ENCODE measurements at regions not wholly inside any gene's neighbourhood (a gene's known extent, or its start where the extent isn't known, plus 50 kb on each side); places are given as distances from the start of the nearest gene placed in this dataset.
"Not testable (repeated sequence)": the region's sequence is repeated elsewhere in the genome, so short reads cannot be mapped to it uniquely, and the experiment has no call there.

DNA sequence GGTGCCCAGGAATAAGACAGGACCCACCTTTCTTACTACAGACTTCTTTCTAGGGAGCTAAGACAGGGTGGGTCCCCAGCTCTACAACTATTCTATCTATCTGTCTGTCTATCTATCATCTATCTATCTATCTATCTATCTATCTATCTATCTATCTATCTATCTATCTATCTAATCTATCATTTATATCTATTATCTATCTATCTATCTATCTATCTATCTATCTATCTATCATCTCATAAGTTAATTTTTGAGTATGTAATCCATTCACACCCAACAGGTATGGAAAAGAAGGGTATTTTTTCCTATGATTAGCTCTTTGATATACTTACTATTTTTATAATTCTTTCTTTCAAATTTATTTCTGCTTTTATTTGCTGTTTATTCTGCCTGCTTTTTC is 55.9 kb downstream of the BAMBI start:
- no peak for DNase-seq

DNA sequence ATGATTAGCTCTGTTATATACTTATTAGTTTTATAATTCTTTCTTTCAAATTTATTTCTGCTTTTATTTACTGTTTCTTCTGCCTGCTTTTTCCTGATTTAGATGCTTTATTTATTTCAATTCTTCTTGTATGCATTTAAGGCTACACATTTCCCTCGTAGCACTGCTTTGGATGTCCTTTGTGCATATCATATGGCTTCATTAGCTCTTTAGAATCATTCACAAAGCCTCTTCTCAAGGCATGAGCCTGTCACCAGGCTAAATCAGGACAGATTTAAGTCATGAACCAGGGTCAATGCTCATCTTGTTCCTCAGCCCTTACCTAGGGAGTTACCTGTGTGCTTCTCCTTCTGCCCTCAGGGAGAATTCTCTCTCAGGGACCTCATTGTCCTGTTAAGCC is 56.3 kb downstream of the BAMBI start:
- DNase-seq, result no peak

DNA sequence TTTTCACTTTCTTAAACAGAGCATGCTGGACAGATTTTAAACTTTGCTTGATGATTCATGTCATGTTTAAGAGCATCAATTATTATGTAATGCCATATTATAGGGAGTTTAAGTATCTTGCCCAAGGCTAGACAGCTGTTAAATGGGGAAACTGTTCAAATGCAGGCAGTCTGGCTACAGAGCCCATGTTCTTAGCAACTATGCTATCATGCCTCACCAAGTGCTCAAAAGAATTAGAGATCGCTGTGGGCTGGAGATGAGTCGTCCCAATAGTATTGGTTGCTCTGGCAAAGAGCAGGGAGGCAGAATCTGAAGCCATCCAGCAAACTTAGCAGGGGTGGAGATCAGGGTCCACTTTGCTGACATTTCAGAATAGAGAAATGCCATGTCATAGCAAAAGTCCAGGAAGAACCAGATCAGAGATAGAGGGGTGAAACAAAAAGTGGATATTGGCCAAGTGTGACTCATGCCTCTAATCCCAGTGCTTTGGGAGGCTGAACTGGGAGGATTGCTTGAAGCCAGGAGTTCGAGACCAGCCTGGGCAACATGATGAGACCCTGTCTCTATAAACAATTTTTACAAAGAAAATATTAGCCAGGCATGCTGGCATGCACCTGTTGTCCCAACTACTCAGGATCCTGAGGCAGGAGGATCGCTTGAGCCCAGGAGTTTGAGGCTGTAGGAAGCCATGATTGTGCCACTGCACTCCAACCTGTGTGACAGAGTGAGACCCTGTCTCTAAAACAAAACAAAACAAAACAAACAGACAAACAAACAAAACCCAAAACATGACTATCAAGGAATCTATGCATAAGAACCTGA is 57.8 kb downstream of the BAMBI start:
- DNase-seq, result no peak

DNA sequence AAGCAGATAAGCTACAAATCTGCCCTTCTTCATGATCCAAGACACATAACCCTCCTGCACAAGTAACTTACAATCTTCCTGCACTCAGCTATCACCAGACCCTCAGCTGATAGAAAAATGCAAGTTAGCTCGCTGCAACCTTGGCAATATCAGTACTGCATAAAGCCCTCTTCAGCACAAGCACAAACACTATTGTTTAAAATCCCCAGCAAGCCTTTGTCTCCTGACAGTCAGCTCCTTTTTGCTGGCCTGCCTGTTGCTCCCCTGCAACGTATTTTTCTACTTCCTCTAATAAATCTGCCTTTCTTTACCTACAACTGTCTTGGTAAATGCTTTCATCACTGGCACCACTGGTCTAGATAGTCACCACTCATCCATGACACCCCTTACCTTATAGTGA is 59.8 kb downstream of the BAMBI start:
- DNase-seq, result no peak

DNA sequence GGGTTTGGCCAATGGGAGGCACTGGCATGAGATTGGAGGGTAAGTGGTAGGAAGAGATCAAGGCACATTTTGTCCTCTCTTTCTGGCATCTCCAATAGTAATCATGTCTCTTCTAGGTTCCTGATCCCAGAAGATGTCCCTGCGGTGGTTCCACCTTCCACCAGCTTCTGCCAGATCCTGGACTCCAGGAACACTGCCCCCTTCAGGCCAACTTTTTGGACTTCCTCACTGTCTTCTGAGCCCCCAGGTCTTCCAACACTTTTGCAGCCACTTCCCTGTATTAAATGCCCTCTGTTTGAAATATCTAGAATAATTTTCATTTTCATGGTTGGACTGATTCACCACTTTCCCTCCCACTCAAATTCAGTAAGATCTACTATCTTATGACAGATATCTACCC is 60.9 kb downstream of the BAMBI start:
- DNase-seq, result no peak

DNA sequence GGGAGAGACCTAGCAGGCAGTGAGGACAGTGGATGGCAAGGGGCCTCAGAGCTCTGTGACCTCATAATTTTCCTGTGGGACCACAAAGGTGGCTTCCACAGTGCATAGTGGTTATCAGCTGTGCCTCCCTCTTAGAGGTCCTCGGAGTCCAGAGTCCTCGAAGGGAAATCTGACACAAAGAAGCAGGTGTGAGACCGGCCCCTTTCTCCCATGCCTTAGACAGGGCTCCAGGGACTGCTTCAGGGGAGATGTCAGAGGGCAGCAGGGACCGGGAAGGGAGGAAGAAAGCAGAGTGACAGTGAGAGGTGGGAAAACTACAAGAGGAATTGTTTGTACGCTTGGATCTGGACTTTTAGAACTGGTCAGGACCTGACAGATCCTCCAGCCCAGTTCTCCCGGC is 66.3 kb downstream of the BAMBI start:
- DNase-seq, result no peak

DNA sequence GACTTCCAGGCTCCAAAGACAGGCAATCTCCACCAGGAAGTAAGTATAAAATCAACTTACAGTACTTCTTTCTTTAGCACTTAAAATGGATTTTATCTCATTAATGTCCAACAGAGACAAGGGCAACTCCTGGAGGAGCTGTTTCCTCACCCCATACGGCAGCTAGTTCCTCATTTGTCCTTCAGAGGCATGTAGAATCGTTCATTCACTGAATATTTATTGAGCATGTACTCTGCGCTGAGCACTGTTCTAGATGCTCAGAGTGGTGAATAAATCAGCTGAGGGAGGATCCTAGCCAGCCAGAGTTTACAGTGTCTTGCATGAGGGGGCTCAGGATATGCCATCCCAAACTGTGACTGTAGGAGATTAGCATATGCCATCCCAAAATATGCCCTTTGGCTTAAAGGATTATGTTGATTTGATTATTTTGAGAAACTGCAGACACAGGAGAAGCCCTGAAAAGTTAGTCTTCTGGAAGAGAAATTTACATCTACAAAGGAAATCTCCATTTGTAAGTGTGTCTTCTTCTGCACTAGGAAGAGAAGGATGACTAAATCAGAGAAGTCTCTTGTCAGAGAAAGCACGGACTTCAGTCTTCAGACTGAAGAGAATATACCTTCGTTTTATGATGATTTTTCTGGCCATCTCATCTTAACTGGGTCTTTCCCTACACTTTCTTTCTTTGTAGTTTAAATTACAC is 66.9 kb downstream of the BAMBI start:
- no peak for DNase-seq

DNA sequence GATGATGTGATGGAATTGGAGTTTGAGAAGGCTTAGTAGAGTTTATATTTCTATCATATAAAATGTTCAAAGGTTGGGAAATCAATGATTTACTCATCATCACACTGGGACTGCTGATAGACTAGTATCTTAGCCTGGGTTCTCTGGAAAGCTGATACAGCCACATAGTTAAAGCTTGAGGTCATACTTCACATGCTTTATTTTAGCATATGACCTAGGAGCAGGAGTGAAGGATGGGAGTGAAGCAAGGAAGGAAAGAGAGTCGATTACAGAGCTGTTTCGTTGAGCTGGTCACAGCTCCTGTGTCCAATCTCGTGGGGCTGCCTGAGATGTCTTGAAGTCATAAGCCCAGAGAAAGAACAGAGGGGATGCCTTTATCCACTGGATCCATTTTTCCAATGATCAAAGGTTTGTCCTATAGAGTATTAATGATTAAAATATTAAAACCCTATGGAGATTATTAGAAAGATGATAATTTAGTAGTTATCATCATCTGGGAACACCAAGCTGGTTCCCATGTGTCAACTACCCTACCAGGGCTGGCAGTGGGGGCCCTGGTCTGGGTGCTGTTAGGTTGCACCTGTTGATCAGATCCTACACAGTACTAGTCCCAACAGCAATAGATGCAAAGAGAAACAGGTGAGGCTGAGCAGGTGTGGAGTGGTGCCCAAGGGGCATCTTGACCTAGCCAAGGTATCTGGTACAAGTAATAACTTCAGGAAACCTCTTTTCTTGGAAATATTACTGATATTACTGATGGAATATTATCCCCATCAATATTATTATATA is 77.8 kb downstream of the BAMBI start:
- DNase-seq, result no peak

DNA sequence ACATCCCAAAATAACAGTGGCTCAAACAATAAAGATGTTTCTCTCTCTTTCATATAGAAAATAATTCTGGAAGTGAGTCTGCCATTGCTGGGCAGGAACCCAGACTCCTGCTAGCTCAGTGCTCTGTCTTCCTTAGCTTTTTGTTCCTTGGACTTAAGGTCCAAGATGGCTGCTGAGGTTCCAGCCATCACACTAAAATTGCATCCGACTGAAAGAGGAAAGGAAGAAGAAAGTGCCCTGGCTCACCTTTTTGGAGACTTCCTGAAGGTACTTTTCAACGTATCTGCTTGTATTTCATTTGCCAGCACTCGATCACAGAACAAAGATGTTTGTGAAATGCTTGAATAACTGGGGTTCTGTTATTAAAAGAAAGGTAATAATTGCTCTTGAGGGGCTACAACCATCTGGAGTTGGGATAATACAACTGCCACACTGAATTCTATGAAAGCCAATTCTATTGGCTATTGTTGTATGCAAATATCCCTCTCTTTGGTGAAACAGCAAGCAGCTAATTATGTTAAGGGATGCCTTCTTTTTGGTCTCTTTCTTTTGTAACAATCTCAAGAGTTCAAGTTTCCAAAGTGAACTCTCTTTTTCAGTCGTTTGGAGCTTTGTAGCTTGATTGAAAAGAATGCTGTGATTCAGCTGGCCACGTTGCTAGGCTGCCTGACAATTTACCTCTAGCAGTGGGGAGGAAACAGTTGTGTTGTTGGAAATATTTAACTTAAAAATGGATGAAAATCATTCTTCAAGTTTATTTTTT is 83.9 kb downstream of the BAMBI start:
- DNase-seq, result no peak

DNA sequence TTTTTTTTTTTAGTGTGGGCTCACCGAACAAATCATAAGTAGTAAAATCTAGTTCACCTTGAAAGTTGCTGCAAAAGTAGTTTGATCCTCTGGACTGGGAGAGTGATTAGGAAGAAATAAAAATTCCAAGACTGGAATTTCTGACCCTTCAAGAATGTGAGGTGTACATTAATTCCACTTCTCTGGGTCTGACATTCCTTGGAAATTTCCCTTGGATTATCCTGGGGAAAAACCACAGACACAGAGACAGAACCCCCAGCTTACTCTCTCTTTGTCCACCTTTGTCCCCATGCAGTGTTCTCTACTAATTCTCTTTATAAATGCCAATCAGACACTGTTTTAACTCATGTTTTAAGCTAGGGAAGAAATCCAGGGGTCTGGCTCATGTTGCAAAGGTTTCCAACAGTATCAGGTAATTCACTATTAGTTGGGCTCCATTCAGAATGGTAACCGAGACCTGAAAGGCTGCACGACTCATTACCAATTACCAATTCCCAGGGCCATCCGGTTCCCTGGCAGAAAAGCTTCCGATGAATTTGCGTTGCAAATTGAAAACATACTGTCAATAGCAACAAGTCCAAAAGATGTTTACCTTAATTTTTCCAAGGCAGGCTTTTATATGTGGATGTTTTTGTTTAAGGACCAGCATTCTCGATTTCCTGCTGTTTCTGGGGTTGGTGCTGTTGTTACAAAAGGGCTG is 86.3 kb downstream of the BAMBI start:
- no peak for DNase-seq

DNA sequence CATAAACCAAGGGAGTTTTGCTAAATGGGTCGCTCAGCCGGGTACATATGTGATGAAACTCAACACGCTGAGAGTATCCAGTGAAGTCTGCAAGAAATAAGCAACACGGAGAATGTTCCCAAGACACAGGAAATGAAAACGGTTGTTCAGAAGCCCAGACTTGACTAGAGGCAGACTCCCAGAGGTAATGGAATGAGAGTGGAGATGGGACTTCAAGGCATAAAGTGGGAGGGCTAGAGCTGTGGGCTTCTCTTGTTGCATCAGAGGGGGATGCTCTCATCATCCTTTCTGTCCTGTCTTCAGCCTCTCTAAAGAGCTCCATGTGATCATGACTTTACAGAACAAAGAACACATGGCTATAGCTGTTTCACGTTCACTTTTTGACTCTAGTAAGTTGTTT is 88.3 kb downstream of the BAMBI start:
- DNase-seq, result no peak

DNA sequence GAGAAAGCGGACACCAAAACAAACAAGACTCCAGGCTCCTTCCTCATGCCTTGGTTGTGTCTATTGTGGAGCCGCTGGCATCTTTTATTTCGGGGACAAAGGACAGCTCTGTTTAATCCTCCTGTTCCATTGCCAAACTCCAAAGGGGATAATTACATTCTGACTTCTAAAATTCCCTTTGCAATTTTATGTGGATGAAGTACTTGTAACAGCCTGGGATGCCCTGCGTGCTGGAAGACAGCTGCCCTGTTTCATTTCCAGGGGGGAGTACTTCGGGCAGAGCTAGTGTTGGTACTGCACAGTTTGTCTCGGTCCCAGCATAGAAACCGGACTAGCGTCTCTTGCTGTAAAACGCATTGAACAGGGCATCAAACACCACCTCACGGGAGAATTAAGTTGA is 90.9 kb downstream of the BAMBI start:
- no peak for DNase-seq

DNA sequence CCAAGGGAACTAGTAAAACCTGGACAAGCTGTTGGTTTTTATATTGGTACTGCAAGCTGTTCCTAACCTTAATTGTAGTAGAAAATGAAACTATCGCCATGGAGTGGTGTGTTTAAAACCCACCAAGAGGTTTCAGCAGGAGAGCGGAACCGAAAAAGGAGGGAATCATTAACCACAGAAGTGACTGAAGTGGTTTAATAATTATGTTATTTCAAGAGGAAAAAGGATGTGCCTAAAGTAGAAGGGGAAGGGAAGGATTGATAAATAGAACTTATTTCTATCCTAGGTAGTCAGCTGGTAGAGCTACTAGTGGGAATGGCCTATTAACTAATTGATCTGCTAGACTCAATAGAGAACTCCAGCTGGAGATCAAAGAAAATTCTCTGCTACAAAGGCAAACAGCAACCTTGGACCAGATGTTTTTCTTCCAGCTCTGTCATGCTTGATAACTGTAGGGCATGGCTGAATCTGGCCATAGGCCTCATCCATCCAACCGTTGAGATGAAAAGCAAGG is 91.8 kb downstream of the BAMBI start:
- no peak for DNase-seq

DNA sequence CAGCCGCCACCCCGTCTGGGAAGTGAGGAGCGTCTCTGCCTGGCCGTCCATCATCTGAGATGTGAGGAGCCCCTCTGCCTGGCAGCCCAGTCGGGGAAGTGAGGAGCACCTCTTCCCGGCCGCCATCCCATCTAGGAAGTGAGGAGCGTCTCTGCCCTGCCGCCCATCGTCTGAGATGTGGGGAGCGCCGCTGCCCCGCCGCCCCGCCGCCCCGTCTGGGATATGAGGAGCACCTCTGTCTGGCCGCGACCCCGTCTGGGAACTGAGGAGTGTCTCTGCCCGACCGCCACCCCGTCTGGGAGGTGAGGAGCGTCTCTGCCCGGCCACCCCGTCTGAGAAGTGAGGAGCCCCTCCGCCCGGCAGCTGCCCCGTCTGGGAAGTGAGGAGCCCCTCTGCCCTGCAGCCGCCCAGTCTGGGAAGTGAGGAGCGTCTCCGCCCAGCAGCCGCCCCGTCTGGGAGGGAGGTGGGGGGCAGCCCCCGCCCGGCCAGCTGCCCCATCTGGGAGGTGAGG is 94.3 kb downstream of the BAMBI start:
- not testable (repeated sequence) for DNase-seq

DNA sequence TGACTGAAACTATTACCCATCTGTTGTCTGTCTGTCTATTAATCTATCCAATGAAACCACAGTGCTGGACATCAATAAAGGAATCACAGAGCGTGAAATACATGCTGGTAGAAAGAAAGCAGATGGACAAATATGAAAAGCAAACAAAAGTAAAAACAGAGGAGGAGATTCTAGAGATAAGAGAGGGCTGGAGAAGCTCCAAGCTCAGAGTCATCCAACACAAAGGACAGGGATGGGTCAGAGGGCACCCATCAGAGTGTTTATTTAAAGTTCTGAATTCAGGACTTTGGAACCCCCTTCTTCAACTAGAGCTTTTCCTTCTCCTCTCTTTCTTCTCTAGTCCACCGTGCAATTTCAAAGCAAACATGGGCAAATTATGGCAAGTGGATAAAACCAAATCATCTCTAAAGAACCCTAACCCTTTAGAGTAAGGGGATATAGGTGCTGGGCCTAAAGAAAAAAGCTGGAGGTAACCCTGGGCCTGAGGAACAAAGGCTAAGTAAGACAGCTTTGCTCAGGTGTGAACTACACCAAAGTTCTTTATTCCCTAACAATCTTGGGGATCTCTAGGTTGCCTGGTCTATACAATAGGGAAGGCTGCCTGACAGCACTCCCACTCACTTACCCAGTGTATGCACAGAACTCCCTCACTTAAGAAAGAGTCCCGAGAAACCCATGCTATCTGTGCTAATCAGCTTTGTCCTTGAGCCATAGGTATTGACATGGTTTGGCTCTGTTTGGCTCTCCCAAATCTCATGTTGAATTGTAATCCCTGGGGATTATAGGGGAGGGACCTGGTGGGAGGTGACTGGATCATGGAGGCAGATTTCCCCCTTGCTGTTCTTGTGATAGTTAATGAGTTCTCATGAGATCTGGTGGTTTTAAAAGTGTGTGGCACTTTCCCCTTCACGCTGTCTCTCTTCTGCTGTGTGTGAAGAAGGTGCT is 97.0 kb downstream of the BAMBI start:
- DNase-seq, result no peak

DNA sequence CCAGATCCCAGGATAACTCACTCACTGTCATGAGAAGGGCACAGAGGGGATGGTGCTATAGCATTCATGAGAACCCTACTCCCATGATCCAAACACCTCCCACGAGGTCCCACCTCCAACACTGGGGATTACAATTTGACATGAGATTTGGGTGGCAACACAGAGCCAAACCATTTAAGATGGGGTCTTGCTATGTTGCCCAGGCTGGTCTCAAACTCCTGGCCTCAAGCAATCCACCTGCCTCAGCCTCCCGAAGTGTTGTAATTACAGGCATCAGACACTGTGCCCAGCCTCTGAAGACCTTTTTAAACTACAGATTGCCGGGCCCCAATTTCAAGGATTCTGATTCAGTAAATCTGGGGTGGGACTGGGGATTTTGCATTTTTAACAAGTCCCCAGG is 98.5 kb downstream of the BAMBI start:
- no peak for DNase-seq

DNA sequence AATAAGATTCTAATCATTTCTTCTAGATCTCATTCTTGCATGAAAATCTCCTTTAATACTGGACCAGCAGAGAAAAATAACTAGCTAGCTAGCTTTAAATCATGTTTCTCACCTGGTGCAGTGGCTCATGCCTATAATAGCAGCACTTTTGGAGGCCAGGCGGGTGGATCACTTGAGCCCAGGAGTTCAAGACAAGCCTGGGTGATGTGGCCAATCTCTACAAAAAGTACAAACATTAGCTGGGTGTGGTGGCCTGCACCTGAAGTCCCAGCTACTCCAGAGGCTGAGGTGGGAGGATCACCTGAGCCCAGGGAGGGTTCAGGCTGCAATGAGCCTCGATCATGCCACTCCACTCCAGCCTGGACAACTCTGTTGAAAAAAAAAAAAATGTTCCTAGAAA is 99.2 kb downstream of the BAMBI start:
- no peak for DNase-seq

DNA sequence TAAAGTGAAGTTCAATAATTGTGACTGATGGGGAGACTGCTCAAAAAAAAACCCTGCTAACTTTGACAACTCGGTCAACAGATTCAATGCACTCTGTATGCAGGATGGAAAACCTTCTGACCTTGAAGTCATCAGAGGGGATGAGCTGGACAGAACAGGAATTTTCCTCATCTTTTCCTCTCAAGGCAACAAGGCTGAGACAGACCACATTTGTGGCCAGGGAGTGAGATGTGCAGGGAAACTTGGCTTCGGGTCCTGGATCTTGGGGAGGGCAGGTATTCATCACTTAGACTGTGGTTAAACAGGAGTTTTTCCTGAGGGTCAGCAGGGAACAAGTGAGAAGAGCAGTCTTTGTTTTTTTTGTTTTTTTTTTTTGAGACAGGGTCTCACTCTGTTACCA is 100.6 kb downstream of the BAMBI start:
- no peak for DNase-seq

DNA sequence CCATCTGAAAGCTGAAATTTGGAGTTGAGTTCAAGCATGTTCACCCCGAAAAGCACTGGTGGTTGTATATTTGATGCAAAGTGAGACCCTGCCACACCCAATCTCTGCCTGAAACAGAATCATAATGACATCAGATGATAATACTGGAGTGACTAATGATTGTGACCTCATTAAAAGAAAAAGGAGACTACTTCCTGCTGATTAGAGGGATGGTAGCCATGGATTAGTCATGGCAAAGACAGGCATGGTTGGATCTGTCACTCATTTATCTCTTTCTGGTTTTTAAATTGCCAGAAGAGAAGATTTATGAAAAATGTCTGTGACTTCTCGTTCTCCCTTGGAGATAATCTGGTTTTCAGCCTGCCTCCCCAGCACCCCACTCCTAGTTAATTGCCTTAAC is 101.2 kb downstream of the BAMBI start:
- DNase-seq, result no peak

DNA sequence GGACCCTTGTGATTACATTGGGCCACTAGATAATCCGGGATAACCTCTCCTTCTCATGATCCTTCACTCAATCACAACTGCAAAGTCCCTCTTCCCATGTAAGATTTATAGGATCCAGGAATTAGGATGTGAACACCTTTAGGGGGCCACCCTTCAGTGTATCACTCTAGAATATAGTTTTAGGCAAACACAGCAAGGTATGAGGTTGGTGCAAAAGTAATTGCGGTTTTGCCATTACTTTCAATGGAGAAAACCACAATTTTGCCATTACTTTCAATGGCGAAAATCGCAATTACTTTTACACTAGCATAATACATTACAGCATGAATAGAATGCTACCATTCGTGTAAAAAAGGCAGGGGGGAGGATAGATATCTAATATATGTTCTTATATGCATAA is 104.0 kb downstream of the BAMBI start:
- DNase-seq, result no peak

DNA sequence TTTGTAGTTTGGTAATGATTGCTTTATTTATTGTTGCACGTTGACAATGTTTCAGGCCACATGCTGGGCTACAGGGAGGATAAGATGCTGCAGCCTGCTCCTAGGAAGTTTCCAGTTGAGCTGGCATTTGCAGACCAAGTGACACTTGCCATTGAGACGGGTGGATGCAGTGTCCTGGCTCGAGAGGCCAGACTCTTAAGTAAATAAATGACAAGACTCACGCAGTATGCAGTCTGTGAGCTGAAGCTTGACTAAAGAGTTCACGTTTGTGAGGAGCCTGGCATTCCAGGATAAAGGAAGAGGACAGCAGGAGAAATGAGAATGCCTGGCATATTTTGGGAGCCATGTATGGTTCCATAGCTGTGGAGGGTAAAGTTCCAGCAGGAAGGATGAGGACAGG is 105.8 kb downstream of the BAMBI start:
- DNase-seq, result no peak

Data from T-helper 2 cell (primary cell).